ENCODE measurements at regions not wholly inside any gene's neighbourhood (a gene's known extent, or its start where the extent isn't known, plus 50 kb on each side); places are given as distances from the start of the nearest gene placed in this dataset.

DNA sequence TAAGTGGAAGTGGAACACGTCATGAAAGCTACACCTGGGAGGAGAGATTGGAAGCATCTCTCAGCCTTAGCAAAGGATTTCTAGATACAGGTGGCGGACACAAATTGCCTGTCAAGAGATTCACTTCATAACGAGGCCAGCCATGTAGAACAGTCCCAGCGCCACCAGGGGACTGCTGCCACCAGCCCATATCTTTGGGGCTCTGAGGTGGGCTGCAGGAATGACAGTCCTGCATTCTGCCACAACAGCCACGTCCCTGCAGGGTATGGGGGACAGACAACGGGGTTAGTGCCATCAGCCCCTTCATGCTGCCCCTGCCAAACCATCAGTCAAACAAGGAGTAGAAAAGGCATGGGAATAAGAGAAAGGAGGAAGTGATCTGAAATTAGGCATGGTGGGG lies 81.2 kb upstream of the SASH1 start:
- Histone ChIP-seq H3K4me1 (ENCODE audit: control insufficient read depth, insufficient read depth, low read length) (no peaks in the 10 kb centered on the region), H3K9ac (ENCODE audit: low read length) (no peak overlapping the region), H3K27me3 (ENCODE audit: control insufficient read depth, insufficient read depth, low read length) (no peaks in the 10 kb centered on the region), H3K36me3 (ENCODE audit: control insufficient read depth, insufficient read depth, low read length) (no peaks in the 10 kb centered on the region), H3K4me3 (ENCODE audit: low read length) (no peak overlapping the region), H3K27ac (ENCODE audit: low read depth, low read length) (no peak overlapping the region)

DNA sequence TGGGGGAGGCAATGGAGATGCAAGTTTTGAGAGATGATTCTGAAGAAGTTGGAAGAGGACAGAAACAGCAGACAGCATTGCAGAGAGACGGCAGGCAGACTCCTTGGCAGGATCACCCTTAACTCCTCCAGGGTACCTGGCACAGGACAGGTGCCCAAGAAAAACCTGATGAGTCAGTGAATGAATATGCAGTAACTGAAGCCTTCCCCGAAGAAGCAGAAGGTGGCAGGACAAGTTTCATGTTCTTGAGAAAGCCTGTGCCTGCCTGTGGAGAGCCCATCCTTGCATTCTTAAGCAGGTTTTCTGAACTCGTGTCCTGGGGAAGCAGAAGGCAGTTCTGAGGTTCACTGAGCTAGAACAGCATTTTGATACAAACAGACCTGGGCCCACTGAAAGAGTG lies 79.6 kb upstream of the SASH1 start:
- Histone ChIP-seq H3K4me1 (ENCODE audit: control insufficient read depth, insufficient read depth, low read length) (peaks cover 3% of the 10 kb centered on the region), H3K27me3 (ENCODE audit: control insufficient read depth, insufficient read depth, low read length) (no peaks in the 10 kb centered on the region), H3K9ac (ENCODE audit: low read length) (no peak overlapping the region), H3K36me3 (ENCODE audit: control insufficient read depth, insufficient read depth, low read length) (no peaks in the 10 kb centered on the region), H3K4me3 (ENCODE audit: low read length) (no peak overlapping the region), H3K27ac (ENCODE audit: low read depth, low read length) (no peak overlapping the region)

DNA sequence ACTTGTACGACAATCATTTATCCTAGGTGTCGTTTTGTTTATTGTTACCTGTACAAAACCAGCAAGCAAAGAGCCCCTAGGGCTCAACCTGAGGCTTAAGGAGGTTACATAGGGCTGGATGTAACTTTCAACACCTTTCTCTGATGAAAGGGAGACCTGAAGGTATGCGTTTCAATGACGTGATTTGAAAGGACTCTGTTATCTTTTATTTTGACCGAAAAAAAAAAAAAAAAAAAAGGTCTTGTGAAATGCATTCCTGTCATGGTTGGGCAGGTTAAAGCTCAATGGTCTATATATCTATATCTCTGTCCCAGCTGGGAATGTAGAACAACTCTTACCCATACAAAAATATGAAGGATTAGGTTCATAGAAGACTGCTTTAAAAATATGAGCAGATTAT lies 78.7 kb upstream of the SASH1 start:
- no peak overlapping the region for H3K27ac ChIP-seq (ENCODE audit: low read depth, low read length)
- H3K9ac ChIP-seq (ENCODE audit: low read length), result no peak overlapping the region
- no peaks in the 10 kb centered on the region for H3K36me3 ChIP-seq (ENCODE audit: control insufficient read depth, insufficient read depth, low read length)
- no peak overlapping the region for H3K4me3 ChIP-seq (ENCODE audit: low read length)
- peaks cover 3% of the 10 kb centered on the region for H3K4me1 ChIP-seq (ENCODE audit: control insufficient read depth, insufficient read depth, low read length)
- no peaks in the 10 kb centered on the region for H3K27me3 ChIP-seq (ENCODE audit: control insufficient read depth, insufficient read depth, low read length)

DNA sequence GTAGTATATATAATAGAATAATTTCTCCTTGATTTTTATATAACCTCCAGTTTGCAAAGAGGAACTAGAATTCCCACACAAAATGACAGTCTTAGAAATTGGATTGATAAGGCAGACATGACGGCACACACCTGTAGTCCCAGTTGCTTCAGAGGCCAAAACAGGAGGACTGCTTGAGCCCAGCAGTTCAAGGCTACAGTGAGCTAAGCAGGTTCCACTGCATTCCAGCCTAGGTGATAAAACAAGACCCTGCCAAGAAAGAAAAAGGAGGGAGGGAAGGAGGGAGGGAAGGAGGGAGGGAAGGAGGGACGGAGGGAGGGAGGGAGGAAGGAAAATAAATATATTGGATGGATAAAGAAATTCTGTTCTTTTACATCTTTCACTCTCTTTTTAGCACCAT lies 77.6 kb upstream of the SASH1 start:
- Histone ChIP-seq H3K4me1 (ENCODE audit: control insufficient read depth, insufficient read depth, low read length) (peaks cover 3% of the 10 kb centered on the region), H3K4me3 (ENCODE audit: low read length) (no peak overlapping the region), H3K27ac (ENCODE audit: low read depth, low read length) (no peak overlapping the region), H3K36me3 (ENCODE audit: control insufficient read depth, insufficient read depth, low read length) (no peaks in the 10 kb centered on the region), H3K27me3 (ENCODE audit: control insufficient read depth, insufficient read depth, low read length) (no peaks in the 10 kb centered on the region), H3K9ac (ENCODE audit: low read length) (no peak overlapping the region)

DNA sequence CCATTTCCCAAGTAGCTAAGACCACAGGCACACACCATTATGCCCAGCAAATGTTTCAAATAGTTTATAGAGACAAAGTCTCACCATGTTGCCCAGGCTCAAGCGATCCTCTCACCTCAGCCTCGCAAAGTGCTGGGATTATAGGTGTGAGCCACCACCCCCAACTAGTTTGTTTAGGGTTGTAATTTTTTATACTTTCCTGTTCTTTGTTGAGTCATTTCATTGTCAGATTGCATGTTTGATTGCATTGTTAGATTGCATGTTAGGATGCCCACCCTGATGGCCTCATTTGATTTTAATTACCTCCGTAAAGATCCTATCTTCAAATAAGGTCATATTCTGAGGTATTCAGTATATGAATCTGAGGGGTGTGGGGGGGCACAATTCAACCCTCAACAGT lies 73.3 kb upstream of the SASH1 start:
- Histone ChIP-seq H3K4me1 (ENCODE audit: control insufficient read depth, insufficient read depth, low read length) (peaks cover 3% of the 10 kb centered on the region), H3K27ac (ENCODE audit: low read depth, low read length) (no peak overlapping the region), H3K27me3 (ENCODE audit: control insufficient read depth, insufficient read depth, low read length) (no peaks in the 10 kb centered on the region), H3K36me3 (ENCODE audit: control insufficient read depth, insufficient read depth, low read length) (no peaks in the 10 kb centered on the region), H3K9ac (ENCODE audit: low read length) (no peak overlapping the region), H3K4me3 (ENCODE audit: low read length) (no peak overlapping the region)

DNA sequence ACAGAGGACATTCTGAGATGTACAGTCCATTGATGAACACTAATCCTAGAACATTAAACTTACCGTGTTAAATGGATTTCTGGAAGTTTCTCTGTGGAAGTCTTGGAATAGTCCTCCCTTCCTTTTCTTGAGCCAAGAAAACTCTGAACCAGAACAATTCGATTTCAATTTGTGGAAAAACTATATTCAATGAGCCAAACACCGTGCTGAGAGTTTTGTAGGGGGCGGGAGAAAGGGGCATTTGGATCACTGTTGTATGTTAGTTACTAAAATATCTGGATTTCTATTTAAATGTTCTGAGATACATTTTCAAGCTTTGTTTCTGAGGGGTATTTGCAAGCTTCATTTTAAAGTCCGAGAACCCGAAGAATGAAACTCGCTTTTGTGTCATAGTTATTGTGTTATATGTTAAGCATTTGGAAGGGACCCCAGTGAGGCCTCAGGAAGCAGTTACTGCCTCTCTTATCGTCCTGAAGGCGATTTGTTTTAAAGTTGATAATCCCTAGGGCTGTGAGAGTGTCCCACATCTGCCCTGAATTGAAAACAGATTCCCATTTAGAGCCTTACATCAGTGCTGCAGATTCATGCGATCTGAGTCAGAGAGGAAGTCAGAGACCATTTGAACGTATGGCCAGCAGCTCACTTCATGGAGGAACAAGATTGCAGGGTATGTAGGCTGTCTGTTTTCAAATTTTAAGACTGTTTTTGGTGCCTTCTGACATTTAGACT lies 70.8 kb upstream of the SASH1 start:
- Histone ChIP-seq H3K4me3 (ENCODE audit: low read length) (peak overlapping the region; percentile 12), H3K27ac (ENCODE audit: low read depth, low read length) (no peak overlapping the region), H3K9ac (ENCODE audit: low read length) (no peak overlapping the region), H3K36me3 (ENCODE audit: control insufficient read depth, insufficient read depth, low read length) (no peaks in the 10 kb centered on the region), H3K27me3 (ENCODE audit: control insufficient read depth, insufficient read depth, low read length) (no peaks in the 10 kb centered on the region), H3K4me1 (ENCODE audit: control insufficient read depth, insufficient read depth, low read length) (peaks cover 3% of the 10 kb centered on the region)

DNA sequence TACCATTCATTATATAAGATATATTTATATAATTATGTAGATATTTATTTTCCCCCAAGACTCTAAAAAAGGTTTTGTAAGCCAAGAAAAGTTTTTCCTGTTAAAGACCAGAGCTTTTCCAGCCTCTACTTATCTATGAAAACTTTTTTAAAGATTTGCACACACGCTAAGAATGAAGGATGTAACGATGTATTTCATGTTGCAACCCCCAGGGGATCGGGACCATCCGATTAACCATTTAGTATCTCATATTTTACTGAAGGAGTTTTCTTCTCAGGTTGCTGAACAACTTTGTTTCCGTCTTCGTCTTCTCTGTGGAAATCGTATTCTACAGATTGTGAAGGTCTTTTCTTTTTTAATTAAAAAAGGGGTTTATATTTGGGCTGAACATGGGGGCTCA lies 70.0 kb upstream of the SASH1 start:
- Histone ChIP-seq H3K27me3 (ENCODE audit: control insufficient read depth, insufficient read depth, low read length) (no peaks in the 10 kb centered on the region), H3K4me3 (ENCODE audit: low read length) (no peak overlapping the region), H3K4me1 (ENCODE audit: control insufficient read depth, insufficient read depth, low read length) (peaks cover 3% of the 10 kb centered on the region), H3K9ac (ENCODE audit: low read length) (no peak overlapping the region), H3K36me3 (ENCODE audit: control insufficient read depth, insufficient read depth, low read length) (no peaks in the 10 kb centered on the region), H3K27ac (ENCODE audit: low read depth, low read length) (no peak overlapping the region)

DNA sequence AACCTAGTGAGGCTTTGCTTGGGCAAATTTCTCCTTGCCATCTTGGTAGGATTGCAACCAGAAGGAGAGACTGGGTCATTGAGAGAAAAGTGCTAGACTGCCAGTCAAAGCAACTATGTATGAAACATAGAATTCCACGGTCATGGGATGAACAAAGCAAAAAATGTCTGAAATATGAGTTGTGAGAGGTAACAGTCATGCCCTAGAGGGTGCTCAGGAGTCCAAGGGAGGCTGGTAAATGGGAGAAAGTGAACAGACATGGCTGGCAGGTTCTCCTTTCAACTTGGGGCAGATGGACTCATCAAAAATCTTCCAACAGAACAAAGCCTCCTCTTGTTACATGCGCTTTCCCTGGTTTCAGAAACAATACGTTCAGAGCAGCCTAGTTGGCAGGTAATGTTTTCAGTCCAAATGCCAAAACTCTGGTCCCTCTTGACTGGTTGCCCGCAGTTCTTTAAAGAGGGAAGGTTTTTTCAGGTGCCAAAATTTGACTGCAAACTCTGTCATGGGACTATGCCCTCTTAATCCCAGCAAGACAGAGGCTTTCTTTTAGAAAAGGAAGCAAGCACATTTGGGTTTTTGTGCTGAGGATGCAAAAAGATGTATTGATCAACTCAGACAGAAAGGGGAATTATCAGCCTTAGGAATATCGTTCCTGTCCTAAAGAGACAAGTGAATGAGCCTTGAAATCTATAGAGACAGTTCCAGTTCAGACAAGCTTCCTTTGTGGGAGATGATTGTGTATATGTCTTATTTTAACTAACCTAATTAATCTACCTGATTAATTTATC lies 68.5 kb upstream of the SASH1 start:
- Histone ChIP-seq H3K36me3 (ENCODE audit: control insufficient read depth, insufficient read depth, low read length) (no peaks in the 10 kb centered on the region), H3K9ac (ENCODE audit: low read length) (no peak overlapping the region), H3K4me1 (ENCODE audit: control insufficient read depth, insufficient read depth, low read length) (no peaks in the 10 kb centered on the region), H3K27ac (ENCODE audit: low read depth, low read length) (no peak overlapping the region), H3K27me3 (ENCODE audit: control insufficient read depth, insufficient read depth, low read length) (no peaks in the 10 kb centered on the region), H3K4me3 (ENCODE audit: low read length) (no peak overlapping the region)

DNA sequence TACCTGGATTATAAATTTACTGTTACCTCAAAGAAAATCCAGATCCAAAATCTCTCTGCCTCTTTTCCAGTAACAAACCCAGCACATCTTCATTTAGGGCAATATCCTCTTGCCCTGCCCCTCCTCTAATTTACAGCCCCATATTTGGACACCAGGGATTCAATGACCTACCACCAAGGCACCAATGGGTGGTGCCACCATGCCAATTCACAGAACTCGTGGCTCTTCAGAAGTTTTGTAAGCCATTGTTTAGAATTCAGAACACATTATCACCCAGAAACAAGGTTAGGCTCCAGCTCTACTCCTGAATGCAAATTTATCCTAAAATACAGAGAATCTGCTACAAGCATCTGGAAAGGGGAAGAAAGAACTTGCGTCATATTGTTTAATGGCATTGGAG lies 67.8 kb upstream of the SASH1 start:
- Histone ChIP-seq H3K27ac (ENCODE audit: low read depth, low read length) (no peak overlapping the region), H3K4me1 (ENCODE audit: control insufficient read depth, insufficient read depth, low read length) (no peaks in the 10 kb centered on the region), H3K36me3 (ENCODE audit: control insufficient read depth, insufficient read depth, low read length) (no peaks in the 10 kb centered on the region), H3K4me3 (ENCODE audit: low read length) (no peak overlapping the region), H3K27me3 (ENCODE audit: control insufficient read depth, insufficient read depth, low read length) (no peaks in the 10 kb centered on the region), H3K9ac (ENCODE audit: low read length) (no peak overlapping the region)

DNA sequence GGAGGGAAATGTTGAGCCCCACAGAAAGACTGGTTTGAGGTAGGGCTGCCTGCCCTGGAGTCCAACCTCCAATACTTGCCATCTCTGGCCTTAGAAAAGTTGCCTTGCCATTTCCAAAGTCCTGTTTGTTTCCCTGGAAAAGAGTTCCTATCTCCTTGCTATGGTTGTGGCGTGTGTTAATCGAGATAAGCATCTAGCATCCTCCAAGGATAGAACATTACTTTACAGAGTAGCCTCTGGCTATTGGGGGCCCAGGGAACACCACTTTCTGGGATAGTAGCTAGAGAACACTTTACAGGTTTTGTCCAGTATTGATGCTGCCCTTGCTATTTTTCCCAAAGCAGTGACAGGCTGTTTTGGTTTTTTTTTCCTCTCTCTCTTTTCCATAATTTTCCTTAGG lies 57.4 kb upstream of the SASH1 start:
- Histone ChIP-seq H3K27me3 (ENCODE audit: control insufficient read depth, insufficient read depth, low read length) (no peaks in the 10 kb centered on the region), H3K9ac (ENCODE audit: low read length) (no peak overlapping the region), H3K4me1 (ENCODE audit: control insufficient read depth, insufficient read depth, low read length) (no peaks in the 10 kb centered on the region), H3K27ac (ENCODE audit: low read depth, low read length) (no peak overlapping the region), H3K4me3 (ENCODE audit: low read length) (no peak overlapping the region), H3K36me3 (ENCODE audit: control insufficient read depth, insufficient read depth, low read length) (no peaks in the 10 kb centered on the region)

DNA sequence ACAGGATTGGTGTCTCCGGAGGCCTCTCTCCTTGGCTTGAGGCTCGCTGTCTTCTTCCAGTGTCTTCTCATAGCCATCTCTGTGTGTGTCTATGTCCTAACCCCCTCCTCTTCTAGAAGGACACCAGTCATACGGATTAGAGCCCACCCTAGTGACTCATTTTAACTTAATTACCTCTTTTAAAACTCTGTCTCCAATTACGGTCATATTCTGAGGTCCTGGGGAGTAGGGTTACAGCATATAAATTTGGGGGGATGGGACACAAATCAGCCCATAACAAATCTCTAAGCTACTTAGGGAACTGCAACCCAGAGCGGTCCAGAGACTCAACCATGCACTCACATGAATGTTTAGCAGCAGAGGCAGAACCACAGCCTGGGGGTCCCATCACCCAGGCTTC lies 56.1 kb upstream of the SASH1 start:
- Histone ChIP-seq H3K36me3 (ENCODE audit: control insufficient read depth, insufficient read depth, low read length) (no peaks in the 10 kb centered on the region), H3K4me3 (ENCODE audit: low read length) (no peak overlapping the region), H3K4me1 (ENCODE audit: control insufficient read depth, insufficient read depth, low read length) (no peaks in the 10 kb centered on the region), H3K27me3 (ENCODE audit: control insufficient read depth, insufficient read depth, low read length) (no peaks in the 10 kb centered on the region), H3K9ac (ENCODE audit: low read length) (no peak overlapping the region), H3K27ac (ENCODE audit: low read depth, low read length) (no peak overlapping the region)

DNA sequence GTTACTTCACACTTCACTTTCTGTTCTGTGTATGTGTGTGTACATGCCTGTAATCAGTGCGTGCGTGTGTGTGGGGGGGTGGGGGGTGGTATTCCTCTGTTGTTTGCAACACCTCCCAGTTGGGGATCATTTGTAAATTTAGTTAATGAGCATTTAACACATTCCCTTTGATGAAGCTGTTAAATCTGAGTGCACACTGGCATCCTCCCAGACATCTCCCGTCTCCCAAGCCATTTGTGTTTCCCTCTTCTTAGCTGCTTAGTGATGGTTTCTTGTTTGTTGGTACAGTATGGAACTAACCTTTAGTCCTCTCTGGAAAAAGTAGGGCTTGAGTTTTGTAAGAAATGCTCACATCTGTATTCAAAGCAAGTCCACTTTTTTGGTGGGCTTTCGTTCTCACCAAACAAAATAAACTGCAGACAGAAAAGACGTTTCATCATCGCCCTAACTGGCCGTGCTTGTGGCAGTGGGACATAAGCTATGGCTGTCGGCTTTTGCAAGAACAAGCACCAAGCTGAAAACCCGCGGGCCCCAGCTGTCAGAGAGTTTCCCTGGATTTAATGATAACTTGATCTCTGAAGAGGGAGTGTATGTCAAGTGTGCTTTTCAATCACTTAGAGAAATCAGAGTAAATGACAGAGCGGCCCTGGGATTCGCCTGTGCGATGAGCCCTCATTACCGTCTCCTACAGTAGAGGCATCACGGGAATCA lies 54.9 kb upstream of the SASH1 start:
- no peak overlapping the region for H3K4me3 ChIP-seq (ENCODE audit: low read length)
- no peaks in the 10 kb centered on the region for H3K36me3 ChIP-seq (ENCODE audit: control insufficient read depth, insufficient read depth, low read length)
- H3K9ac ChIP-seq (ENCODE audit: low read length), result no peak overlapping the region
- no peak overlapping the region for H3K27ac ChIP-seq (ENCODE audit: low read depth, low read length)
- H3K27me3 ChIP-seq (ENCODE audit: control insufficient read depth, insufficient read depth, low read length), result no peaks in the 10 kb centered on the region
- H3K4me1 ChIP-seq (ENCODE audit: control insufficient read depth, insufficient read depth, low read length), result no peaks in the 10 kb centered on the region

Measured in rectal smooth muscle tissue (tissue), 1 donor.